Spleen (tissue), 11 donors: ENCODE measurements at regions not wholly inside any gene's neighbourhood (a gene's known extent, or its start where the extent isn't known, plus 50 kb on each side); places are given as distances from the start of the nearest gene placed in this dataset.

Experiments used
- DNase-seq: peaks from one replicate; pipeline ENCODE4 v3.0.0-alpha.2; 2020
- H3K27ac ChIP-seq, 8 donors: fragments of 200-600 bp; sonication (generic) in 7 of 8; 1 replicate in 4 of 8; 2 replicates in 4 of 8; pipeline versions ENCODE4 v1.5.0 to v1.8.0; 2016 to 2021; ENCODE audit warnings: inconsistent platforms in 4 of 8, mild to moderate bottlenecking in 4 of 8, moderate library complexity in 1 of 8
- H3K27me3 ChIP-seq, 7 donors: fragments of 200-600 bp; sonication (generic) in 6 of 7; replicated peaks in 1 of 7; 1 replicate in 4 of 7; 2 replicates in 3 of 7; pipeline versions ENCODE4 v1.5.0 to v1.8.0; 2016 to 2021; ENCODE audit warnings: inconsistent platforms in 3 of 7, mild to moderate bottlenecking in 1 of 7
- H3K36me3 ChIP-seq, 6 donors: fragments of 200-600 bp; sonication (generic) in 5 of 6; 1 replicate in 4 of 6; 2 replicates in 2 of 6; pipeline versions ENCODE4 v1.5.0 to v1.8.0; 2016 to 2021; ENCODE audit warnings: inconsistent platforms in 2 of 6
- H3K4me1 ChIP-seq, 6 donors: fragments of 200-600 bp; sonication (generic) in 5 of 6; 1 replicate in 3 of 6; 2 replicates in 3 of 6; pipeline versions ENCODE4 v1.5.0 to v1.8.0; 2016 to 2021; ENCODE audit warnings: inconsistent platforms in 3 of 6
- H3K4me3 ChIP-seq, 8 donors: fragments of 200-600 bp; sonication (generic) in 7 of 8; 1 replicate in 4 of 8; 2 replicates in 4 of 8; pipeline versions ENCODE4 v1.5.0 to v1.8.0; 2016 to 2021; ENCODE audit warnings: inconsistent platforms in 4 of 8, mild to moderate bottlenecking in 4 of 8, moderate library complexity in 2 of 8
- H3K9me3 ChIP-seq, 8 donors: fragments of 200-600 bp; sonication (generic) in 7 of 8; 1 replicate in 4 of 8; 2 replicates in 4 of 8; pipeline versions ENCODE4 v1.5.0 to v1.8.0; 2016 to 2021; ENCODE audit warnings: inconsistent platforms in 4 of 8
- POLR2A ChIP-seq, 3 donors: fragments of 450-650 bp; IDR thresholded peaks; one replicate each; pipeline ENCODE4 v1.5.1; 2017; ENCODE audit warnings: antibody characterized with exemption in 3 of 3, mild to moderate bottlenecking in 1 of 3
- POLR2AphosphoS5 ChIP-seq, 3 donors: sonication (generic); formaldehyde crosslinking; IDR thresholded peaks; one replicate each; pipeline ENCODE4 v1.5.1; 2017; ENCODE audit warnings: antibody characterized with exemption in 3 of 3
- WGBS, 5 donors: extraction: QIAGEN DNeasy Blood & Tissue Kit in 3 of 5; methylation state at CpG; one replicate each; pipeline versions ENCODE4 v1.1.5 to v1.1.7; 2013 to 2018; 5-methylcytosine and 5-hydroxymethylcytosine counted together
- intact Hi-C: fragments of 100-400 bp; cut with DNase I; formaldehyde crosslinking; loops from one replicate; pipeline ENCODE4 v1.15.0; 2023; ENCODE audit warnings: low total_unique reads
- TF ChIP-seq, protein P1 (sequence below), 11 experiments: fragments of 200-600 bp in 7 of 11; fragments of 450-650 bp in 4 of 11; sonication (generic) in 4 of 11; IDR thresholded peaks in 8 of 11; conservative IDR thresholded peaks in 3 of 11; 1 replicate in 7 of 11; 2 replicates in 4 of 11; pipeline versions ENCODE4 v1.4.0 to v1.8.0; 2016 to 2021; ENCODE audit warnings: antibody characterized with exemption in 11 of 11, inconsistent platforms in 4 of 11, mild to moderate bottlenecking in 1 of 11
- donor health status: healthy with polysubstance abuse.
- donor health status: DM: no; HTN: no; CAD: no; lungs with moderate emphysema.
- donor health status: DM: no; HTN: no; CAD: no.
- donor health status: Bipolar disorder and iron deficiency.
- donor health status: healthy.
- donor health status: DM: no; HTN: no; CAD: no.
- donor health status: DM: yes; HTN: yes; CAD: no.

- Histone ChIP-seq H3K36me3 (no peaks in the 10 kb centered on the region), H3K9me3 (peaks cover 0 to 29% (median 18%) of the 10 kb centered on the region in 8 donors), H3K27me3 (no peaks in the 10 kb centered on the region), H3K4me1 (peaks cover 0 to 4% (median 0%) of the 10 kb centered on the region in 6 donors), H3K4me3 (no peak overlapping the region), H3K27ac (no peak overlapping the region)
- 69 to 85% (median 78%) methylated on average over 2 of the region's 2 CpGs for WGBS, 5 donors
- intact Hi-C loops: no loop called here
- no peak for TF ChIP-seq POLR2AphosphoS5 (IDR thresholded peaks at IDR 0.05)
- DNase-seq: no peak
These were observed 459.0 kb upstream of the KLF4 start for GRCh38 chr9:107948601-107949000.

DNA sequence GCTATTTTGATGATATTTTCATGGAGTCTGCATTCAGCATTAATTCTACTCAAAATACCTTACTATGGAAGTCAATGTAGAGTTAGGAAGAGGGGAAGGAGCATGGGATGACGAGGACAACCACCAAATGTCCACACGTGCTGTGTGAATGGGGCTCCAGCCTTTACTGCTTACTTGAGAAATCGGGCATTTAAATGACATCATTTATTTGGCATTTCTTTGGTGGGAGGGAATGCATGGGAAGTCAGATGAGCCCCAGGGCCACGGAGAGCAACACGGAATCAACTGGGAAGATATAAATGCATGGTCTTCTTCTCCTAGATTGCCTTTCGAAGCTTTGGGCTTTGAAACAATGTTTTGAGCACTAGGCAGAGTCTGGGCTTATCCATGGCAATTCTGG, 458.5 kb upstream of the KLF4 start:
- intact Hi-C loops: no loop called here
- Histone ChIP-seq H3K27me3 (no peaks in the 10 kb centered on the region), H3K9me3 (peaks cover 0 to 29% (median 18%) of the 10 kb centered on the region in 8 donors), H3K27ac (no peak overlapping the region), H3K36me3 (no peaks in the 10 kb centered on the region), H3K4me3 (no peak overlapping the region), H3K4me1 (peaks cover 0 to 4% (median 0%) of the 10 kb centered on the region in 6 donors)
- DNase-seq: no peak
- TF ChIP-seq, protein P1, sequence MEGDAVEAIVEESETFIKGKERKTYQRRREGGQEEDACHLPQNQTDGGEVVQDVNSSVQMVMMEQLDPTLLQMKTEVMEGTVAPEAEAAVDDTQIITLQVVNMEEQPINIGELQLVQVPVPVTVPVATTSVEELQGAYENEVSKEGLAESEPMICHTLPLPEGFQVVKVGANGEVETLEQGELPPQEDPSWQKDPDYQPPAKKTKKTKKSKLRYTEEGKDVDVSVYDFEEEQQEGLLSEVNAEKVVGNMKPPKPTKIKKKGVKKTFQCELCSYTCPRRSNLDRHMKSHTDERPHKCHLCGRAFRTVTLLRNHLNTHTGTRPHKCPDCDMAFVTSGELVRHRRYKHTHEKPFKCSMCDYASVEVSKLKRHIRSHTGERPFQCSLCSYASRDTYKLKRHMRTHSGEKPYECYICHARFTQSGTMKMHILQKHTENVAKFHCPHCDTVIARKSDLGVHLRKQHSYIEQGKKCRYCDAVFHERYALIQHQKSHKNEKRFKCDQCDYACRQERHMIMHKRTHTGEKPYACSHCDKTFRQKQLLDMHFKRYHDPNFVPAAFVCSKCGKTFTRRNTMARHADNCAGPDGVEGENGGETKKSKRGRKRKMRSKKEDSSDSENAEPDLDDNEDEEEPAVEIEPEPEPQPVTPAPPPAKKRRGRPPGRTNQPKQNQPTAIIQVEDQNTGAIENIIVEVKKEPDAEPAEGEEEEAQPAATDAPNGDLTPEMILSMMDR (IDR thresholded peaks at IDR 0.05 in 8 of 11, conservative IDR thresholded peaks at IDR 0.05 in 3 of 11): no peak
- TF ChIP-seq POLR2AphosphoS5 (IDR thresholded peaks at IDR 0.05) (no peak), POLR2A (IDR thresholded peaks at IDR 0.05) (no peak)
- WGBS, 5 donors: 78 to 90% (median 83%) methylated on average over 6 of the region's 6 CpGs

GRCh38 chr9:107946364-107947141, 457.0 kb upstream of the KLF4 start:
- no peaks in the 10 kb centered on the region for H3K27me3 ChIP-seq
- H3K36me3 ChIP-seq: no peaks in the 10 kb centered on the region
- intact Hi-C loops: no loop called here
- no peak for TF ChIP-seq POLR2A (IDR thresholded peaks at IDR 0.05)
- TF ChIP-seq, protein P1 (IDR thresholded peaks at IDR 0.05 in 8 of 11, conservative IDR thresholded peaks at IDR 0.05 in 3 of 11): no peak
- TF ChIP-seq POLR2AphosphoS5 (IDR thresholded peaks at IDR 0.05): no peak
- 82 to 94% (median 91%) methylated on average over 5 of the region's 5 CpGs for WGBS, 5 donors
- H3K27ac ChIP-seq: no peak overlapping the region
- H3K4me1 ChIP-seq: peaks cover 0 to 4% (median 0%) of the 10 kb centered on the region in 6 donors
- no peak for DNase-seq
- peaks cover 0 to 24% (median 13%) of the 10 kb centered on the region in 8 donors for H3K9me3 ChIP-seq
- no peak overlapping the region for H3K4me3 ChIP-seq

GRCh38 chr9:107945961-107946360, 456.4 kb upstream of the KLF4 start:
- intact Hi-C loops: no loop called here
- Histone ChIP-seq H3K9me3 (peaks cover 0 to 18% (median 7%) of the 10 kb centered on the region in 8 donors), H3K36me3 (no peaks in the 10 kb centered on the region), H3K27me3 (no peaks in the 10 kb centered on the region), H3K4me3 (no peak overlapping the region), H3K27ac (no peak overlapping the region), H3K4me1 (peaks cover 0 to 4% (median 0%) of the 10 kb centered on the region in 6 donors)
- WGBS, 5 donors: 73 to 88% (median 79%) methylated on average over 2 of the region's 2 CpGs
- DNase-seq: no peak
- TF ChIP-seq POLR2A (IDR thresholded peaks at IDR 0.05) (no peak), POLR2AphosphoS5 (IDR thresholded peaks at IDR 0.05) (no peak)
- TF ChIP-seq, protein P1 (IDR thresholded peaks at IDR 0.05 in 8 of 11, conservative IDR thresholded peaks at IDR 0.05 in 3 of 11): no peak
